ENCODE measurements at regions not wholly inside any gene's neighbourhood (a gene's known extent, or its start where the extent isn't known, plus 50 kb on each side); places are given as distances from the start of the nearest gene placed in this dataset.

DNA sequence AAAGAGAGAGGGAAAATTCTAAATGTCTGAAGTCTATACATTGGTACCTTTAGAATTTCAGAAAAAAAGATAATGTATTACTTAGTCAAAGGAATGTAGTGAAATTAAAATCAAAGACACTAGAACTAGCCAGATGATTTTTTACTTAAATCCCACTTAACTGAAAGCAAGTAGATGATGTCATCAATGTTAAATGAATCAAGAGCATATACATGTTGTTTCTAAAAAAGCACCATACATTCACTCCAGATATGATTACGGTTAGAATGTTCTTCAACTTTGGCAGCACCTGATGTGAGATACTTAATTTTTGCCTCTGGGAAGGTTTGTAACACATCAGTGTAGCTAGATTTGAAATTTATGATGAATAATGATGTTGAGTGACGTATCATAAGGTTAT is 576.7 kb upstream of the CNTNAP2 start:
- DNase-seq: no peak
- TF ChIP-seq, protein P1, sequence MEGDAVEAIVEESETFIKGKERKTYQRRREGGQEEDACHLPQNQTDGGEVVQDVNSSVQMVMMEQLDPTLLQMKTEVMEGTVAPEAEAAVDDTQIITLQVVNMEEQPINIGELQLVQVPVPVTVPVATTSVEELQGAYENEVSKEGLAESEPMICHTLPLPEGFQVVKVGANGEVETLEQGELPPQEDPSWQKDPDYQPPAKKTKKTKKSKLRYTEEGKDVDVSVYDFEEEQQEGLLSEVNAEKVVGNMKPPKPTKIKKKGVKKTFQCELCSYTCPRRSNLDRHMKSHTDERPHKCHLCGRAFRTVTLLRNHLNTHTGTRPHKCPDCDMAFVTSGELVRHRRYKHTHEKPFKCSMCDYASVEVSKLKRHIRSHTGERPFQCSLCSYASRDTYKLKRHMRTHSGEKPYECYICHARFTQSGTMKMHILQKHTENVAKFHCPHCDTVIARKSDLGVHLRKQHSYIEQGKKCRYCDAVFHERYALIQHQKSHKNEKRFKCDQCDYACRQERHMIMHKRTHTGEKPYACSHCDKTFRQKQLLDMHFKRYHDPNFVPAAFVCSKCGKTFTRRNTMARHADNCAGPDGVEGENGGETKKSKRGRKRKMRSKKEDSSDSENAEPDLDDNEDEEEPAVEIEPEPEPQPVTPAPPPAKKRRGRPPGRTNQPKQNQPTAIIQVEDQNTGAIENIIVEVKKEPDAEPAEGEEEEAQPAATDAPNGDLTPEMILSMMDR (IDR thresholded peaks at IDR 0.05; ENCODE audit: borderline replicate concordance): no peak
- no peaks in the 10 kb centered on the region for H3K27me3 ChIP-seq (ENCODE audit: low read depth)
- no peaks in the 10 kb centered on the region for H3K36me3 ChIP-seq
- H3K27ac ChIP-seq (replicated peaks): no peak overlapping the region
- intact Hi-C loops (cut with micrococcal nuclease): no loop called here
- H3K4me1 ChIP-seq: no peaks in the 10 kb centered on the region
- H3K9me3 ChIP-seq (replicated peaks): peaks cover 10% of the 10 kb centered on the region
- no peak overlapping the region for H3K4me3 ChIP-seq

DNA sequence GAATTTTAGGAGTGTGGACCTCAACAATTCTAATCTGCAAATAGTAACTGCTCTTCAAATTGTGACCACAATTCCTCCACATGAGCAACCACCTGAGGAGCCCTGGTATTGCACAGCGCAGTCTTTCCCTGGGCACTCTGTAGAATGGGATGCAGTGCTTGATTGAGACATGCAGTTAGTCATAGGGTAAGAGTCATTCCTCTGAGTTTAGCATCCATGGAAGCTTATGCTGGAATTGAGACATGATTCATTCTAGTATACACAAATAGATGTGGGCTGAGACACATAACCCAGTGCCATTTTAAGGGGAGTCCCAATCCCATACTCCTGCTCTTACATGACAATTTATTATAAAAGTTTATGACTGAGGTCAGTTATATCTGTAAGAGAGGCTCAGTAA is 582.3 kb upstream of the CNTNAP2 start:
- Histone ChIP-seq H3K4me1 (no peaks in the 10 kb centered on the region), H3K27me3 (ENCODE audit: low read depth) (no peaks in the 10 kb centered on the region), H3K27ac (replicated peaks) (no peak overlapping the region), H3K4me3 (no peak overlapping the region), H3K9me3 (replicated peaks) (peaks cover 10% of the 10 kb centered on the region), H3K36me3 (no peaks in the 10 kb centered on the region)
- no peak for DNase-seq
- TF ChIP-seq, protein P1 (IDR thresholded peaks at IDR 0.05; ENCODE audit: borderline replicate concordance): no peak
- intact Hi-C loops (cut with micrococcal nuclease): no loop called here

DNA sequence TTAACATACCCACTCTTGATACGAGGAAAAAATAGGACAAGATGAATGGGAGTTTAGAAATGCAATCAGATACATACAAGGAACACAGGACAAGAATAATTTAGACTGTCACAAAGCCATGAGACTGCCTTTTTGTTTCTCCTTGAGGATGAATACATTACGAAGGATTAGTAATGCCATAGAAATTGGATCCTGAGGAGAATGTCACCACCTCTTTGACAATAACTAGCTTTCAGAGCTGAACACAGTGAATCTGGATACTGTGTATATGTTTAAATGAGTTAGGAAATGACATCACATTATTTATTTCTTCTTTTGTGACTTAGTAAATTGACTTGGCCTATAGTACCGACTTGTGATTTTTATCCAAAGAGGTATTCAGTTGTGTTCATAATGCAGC is 596.3 kb upstream of the CNTNAP2 start:
- Histone ChIP-seq H3K4me1 (no peaks in the 10 kb centered on the region), H3K27me3 (ENCODE audit: low read depth) (no peaks in the 10 kb centered on the region), H3K36me3 (no peaks in the 10 kb centered on the region), H3K4me3 (no peak overlapping the region), H3K27ac (replicated peaks) (no peak overlapping the region), H3K9me3 (replicated peaks) (no peaks in the 10 kb centered on the region)
- TF ChIP-seq, protein P1 (IDR thresholded peaks at IDR 0.05; ENCODE audit: borderline replicate concordance): no peak
- DNase-seq: no peak
- intact Hi-C loops (cut with micrococcal nuclease): no loop called here

DNA sequence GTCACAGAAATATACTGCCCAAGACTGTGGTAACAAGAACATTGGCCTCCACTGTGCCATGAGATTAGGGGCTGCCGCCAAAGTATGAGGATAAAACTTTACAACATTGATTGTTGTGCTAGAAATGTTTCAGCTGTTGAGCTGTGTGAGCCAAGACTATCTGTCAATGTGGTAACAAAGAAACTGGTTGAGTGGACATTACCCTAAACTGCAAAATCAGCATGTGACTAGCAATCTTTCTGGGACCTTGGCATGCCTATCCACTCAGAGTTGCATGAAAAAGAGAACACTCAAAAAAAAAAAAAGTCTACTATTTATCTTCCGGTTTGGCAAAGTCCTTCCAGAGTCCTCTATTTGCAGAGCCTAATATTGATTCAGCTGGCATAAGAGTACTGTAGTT is 605.6 kb upstream of the CNTNAP2 start:
- intact Hi-C loops (cut with micrococcal nuclease): no loop called here
- Histone ChIP-seq H3K9me3 (replicated peaks) (peaks cover 53% of the 10 kb centered on the region), H3K36me3 (no peaks in the 10 kb centered on the region), H3K4me3 (no peak overlapping the region), H3K27me3 (ENCODE audit: low read depth) (no peaks in the 10 kb centered on the region), H3K4me1 (no peaks in the 10 kb centered on the region), H3K27ac (replicated peaks) (no peak overlapping the region)
- no peak for DNase-seq
- TF ChIP-seq, protein P1 (IDR thresholded peaks at IDR 0.05; ENCODE audit: borderline replicate concordance): no peak

DNA sequence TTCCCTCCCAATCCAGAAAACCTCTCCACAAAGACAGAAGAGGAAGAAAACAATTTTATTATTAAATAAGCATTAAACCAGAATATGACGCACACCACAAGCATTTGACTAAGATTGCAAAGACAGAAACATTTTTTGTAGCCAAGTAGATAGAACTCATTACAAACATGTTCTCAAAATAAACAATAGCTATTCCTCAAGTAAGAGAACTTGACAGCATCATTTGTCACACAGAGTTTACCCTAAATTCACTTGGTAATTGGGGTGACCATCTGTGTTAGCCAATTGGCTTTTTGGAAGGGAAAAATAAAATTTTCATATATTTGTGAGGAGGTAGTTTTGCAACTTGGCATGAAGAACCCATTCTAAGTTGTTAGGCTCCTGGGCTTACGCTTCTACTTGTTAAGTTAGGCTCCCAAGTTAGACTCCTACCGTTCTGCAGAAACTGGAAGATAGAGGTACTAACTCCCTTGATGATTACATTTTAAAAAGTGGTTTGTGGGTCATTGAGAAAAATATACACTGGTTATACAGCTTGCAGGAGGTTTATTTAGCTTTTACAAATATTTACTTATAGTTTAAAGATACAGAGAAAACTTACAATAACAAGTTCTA is 618.6 kb upstream of the CNTNAP2 start:
- no peak overlapping the region for H3K4me3 ChIP-seq
- no peak overlapping the region for H3K27ac ChIP-seq (replicated peaks)
- TF ChIP-seq, protein P1 (IDR thresholded peaks at IDR 0.05; ENCODE audit: borderline replicate concordance): no peak
- no peak for DNase-seq
- no peaks in the 10 kb centered on the region for H3K4me1 ChIP-seq
- H3K27me3 ChIP-seq (ENCODE audit: low read depth): no peaks in the 10 kb centered on the region
- intact Hi-C loops (cut with micrococcal nuclease): no loop called here
- no peaks in the 10 kb centered on the region for H3K36me3 ChIP-seq
- H3K9me3 ChIP-seq (replicated peaks): peaks cover 5% of the 10 kb centered on the region
